Activated CD8-positive, alpha-beta memory T cell treated with anti-CD3 and anti-CD28 coated beads, Interleukin-2, amount 50 U/mL, for 24 hours (primary cell): ENCODE measurements at regions not wholly inside any gene's neighbourhood (a gene's known extent, or its start where the extent isn't known, plus 50 kb on each side); places are given as distances from the start of the nearest gene placed in this dataset.
"Not testable (repeated sequence)": the region's sequence is repeated elsewhere in the genome, so short reads cannot be mapped to it uniquely, and the experiment has no call there.

Experiments used
- DNase-seq: peaks from one replicate; pipeline ENCODE4 v3.0.0-alpha.2; 2020; ENCODE audit errors: extremely low read depth

DNA sequence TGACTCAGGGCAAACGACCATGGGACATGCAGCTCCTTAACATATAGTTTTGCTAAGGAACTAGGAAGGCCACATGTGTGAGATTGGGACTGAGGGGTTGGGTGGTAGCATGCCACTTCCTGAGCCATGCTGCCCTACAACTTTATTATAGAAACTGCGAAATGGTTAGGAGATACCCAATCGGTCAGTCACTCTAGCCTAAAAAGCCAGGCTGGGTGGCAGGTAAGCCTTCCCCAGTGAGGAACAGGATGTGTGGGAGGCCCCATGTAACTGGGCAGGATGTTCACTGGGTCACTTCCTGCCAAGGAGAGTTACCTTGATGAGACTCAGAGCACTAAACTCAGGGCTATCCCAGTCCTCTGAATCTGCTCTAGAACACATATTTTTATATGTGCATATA, 123.5 kb downstream of the MAP3K7 start:
- no peak for DNase-seq

DNA sequence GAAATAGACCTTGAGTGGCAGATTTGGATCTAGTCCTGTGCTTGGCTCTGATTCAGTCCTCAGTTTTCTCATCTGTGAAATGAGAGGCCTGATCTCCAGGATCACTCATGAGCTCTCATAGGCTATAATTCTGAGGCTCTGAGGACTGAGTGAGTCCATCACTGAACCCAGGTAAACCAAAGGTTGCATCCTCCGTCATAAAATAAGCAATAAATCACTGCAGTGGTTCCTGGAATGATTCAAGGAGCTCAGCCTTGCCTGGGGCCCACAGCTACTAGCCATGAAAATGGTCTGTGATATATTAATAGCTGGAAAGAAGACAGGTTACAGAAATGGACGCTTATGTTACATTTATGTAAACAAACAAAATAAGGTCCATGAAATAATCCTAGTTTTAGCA, 124.8 kb downstream of the MAP3K7 start:
- no peak for DNase-seq

GRCh38 chr6:90461383-90461782, 125.5 kb downstream of the MAP3K7 start:
- DNase-seq: no peak

- DNase-seq: no peak
Observed at GRCh38 chr6:90460051-90460450, 126.8 kb downstream of the MAP3K7 start.

DNA sequence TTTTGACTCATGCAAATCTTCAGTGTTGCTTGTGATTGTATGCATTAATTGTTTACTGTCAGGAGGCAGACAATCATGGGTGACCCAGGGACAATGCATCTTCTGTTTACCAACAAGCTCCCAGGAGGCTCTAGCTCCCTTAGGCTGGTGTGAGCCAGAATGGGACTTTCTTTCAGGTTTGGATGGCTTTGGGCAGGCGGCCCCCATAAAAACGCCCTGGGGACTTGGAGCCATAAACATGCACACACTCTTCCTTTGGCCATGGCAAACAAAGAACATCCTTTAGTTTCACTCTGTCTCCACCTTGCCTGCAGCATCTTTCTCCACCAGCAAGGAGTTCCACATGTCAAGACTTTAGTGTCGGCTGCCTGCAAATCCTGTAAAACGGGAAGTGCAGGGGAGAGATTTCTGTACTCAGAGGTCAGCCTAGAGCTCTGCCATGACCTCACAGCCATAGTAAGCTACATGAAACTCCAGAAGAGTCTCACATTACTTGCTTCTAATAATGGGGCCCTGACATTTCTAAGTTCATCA, 127.6 kb downstream of the MAP3K7 start:
- DNase-seq: no peak

DNA sequence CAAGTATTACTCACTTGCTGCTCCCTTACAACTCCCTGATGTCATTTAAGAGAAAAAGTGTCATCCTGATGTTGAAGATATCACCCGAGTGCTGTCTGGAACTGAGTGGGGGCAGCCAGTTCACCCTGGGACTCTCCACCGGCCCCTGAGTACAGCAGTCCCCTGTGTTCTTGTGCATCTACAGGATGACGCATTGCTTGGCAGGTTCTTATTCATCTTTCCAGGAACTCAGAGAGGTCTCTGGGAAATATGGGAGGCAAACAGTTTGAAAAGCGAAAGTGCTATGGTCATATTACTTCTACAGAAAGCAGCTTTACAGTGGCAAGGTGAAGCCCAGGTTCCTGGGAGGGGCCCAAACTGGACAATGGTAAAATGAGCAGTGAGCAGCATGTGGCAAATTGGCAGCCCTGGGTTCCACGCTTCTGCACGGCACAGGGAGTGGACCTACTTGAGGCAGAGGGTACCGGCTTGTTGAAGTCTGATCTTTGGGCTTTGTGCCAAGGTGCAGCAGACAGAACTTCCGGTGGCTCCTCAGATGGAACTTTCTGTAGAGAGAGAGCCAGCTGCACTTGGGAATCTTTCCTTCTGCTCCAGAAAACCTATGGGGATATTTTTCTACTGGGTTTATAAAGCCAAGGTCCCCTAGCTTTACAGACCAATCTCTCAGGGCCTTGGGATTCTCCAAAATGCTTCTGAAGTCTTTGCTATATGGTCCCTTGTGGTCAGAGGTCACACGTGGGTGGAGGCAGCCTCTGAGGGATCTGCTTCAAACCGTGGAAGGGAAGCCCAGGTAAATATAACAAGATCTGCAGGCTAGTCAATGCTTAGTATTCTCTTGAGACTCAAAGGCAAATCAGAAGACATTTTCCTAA, 128.3 kb downstream of the MAP3K7 start:
- DNase-seq: peak; percentile 68

GRCh38 chr6:90457867-90458259, 129.0 kb downstream of the MAP3K7 start:
- no peak for DNase-seq

DNA sequence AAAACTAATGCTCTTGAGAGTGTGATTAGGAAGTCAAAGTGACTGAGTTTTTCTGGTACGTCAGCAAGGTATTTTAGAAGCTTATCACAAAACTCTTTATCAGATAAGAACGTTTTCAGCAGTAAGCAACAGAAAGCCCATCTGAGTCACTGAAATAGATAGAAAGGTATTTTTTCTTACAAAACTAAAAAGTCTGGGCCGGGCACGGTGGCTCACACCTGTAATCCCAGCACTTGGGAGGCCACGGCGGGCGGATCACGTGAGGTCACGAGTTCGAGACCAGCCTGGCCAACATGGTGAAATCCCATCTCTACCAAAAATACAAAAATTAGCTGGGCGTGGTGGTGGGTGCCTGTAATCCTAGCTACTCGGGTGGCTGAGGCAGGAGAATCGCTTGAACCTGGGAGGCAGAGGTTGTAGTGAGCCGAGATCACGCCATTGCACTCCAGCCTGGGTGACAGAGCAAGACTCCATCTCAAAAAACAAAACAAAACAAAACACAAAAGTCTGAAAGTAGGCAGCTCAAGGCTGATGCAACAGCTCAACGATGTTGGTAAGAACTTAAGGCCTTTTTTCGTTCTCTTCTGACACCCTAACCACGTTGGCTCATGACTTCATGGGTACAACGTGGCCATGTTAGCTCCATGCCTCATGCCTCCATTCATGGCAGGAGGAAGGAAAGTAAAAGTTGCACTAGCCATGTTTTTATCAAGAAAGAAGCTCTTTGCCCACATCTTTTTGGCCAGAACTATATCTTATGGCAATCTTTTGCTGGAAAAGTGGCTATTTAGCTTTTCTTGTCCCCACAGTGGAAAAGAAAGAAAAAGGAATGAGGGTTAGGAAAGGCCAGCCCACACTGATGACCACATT, 129.6 kb downstream of the MAP3K7 start:
- DNase-seq: not testable (repeated sequence)

GRCh38 chr6:90456001-90456400, 130.9 kb downstream of the MAP3K7 start:
- no peak for DNase-seq

DNA sequence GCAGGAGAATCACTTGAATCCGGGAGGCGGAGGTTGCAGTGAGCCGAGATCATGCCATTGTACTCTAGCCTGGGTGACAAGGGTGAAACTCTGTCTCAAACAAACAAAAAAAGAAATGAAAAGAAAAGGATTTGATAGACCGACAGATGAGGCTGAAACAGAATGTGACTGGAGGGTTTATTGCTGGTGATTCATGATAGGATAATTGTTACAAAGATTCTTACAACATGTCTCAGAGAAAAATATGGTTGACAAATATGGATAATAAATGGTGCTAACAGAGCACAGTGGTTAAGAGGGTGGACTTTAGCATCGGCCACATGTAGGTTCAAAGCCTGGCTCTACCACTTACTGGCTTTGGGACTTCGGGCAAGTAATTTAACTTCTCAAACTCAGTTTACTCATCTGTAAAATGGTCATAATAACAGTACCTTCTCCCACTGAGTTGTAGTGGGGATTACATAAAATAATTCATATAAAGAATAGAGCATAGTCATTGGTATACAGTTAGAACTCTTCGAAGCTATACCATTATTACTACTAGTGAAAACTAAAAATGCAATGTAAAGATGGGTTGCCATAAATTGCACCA, 131.9 kb downstream of the MAP3K7 start:
- no peak for DNase-seq

DNA sequence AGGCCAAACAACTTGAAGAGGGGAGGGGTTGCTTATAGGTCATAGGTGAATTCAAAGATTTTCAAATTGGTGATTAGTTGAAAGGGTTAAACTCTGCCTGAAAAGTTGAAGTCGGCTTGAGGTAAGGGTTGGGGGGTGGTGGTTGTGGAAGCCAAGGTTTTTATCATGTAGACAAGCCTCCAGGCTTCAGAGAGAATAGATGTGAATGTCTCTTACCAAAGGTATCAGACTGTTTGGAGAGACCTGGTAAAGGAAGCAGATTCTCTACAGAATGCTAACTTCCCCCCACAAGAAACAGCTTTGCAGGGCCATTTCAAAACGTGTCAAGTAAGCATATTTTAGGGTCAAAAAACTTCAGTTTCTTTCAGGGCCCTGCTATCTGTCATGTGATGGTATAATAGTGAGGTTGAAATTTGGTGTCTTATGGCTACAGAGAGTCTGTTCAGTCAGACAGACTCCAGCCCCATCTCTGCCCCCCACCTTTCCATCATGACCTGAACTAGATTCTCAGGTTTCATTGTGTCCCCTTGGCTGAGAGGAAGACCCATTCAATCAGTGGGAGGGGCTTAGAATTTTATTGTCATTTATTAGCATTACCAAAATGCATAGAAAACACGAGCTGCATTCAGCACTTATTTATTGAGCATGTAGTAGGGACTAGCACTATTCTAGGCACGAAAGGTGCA, 136.5 kb downstream of the MAP3K7 start:
- no peak for DNase-seq

- no peak for DNase-seq
Observed at GRCh38 chr6:90449311-90449710, 137.6 kb downstream of the MAP3K7 start.

DNA sequence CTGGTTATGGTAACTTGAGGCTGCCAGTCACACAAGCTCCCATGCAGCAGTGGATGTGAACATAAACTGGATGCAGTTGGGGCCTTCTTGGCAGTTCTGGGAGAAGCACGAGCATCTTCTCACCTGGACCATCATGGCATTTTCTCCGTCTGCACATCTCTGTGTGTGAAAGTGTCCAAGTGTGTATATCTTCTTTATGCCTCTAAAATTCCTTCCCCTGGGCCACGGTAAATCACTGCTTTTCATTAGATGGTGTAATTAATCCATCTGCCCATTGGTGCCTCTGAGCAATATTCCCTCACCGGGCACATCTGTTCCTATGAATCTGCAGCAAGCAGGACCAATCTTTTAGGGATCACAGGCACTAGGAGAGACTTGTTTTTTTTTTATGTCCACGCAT, 138.0 kb downstream of the MAP3K7 start:
- DNase-seq: no peak

DNA sequence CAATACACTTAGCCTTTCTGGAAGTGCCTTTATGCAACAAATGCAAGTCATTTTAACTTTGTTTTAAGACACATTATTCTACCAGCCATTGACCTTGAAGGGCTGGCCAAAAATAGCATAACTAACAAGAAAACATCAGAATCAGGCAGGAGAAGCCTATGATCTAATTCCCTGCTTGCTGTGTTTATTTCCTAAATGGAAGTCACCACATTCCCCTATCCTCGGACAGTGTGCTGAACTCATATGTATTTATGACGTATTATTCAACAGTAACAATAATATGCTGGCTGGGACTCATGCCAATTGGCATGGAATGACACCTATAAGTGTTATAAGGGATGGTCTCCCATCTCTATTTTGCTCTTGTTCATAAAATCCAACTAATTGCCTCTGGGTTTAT, 140.7 kb downstream of the MAP3K7 start:
- DNase-seq: no peak

DNA sequence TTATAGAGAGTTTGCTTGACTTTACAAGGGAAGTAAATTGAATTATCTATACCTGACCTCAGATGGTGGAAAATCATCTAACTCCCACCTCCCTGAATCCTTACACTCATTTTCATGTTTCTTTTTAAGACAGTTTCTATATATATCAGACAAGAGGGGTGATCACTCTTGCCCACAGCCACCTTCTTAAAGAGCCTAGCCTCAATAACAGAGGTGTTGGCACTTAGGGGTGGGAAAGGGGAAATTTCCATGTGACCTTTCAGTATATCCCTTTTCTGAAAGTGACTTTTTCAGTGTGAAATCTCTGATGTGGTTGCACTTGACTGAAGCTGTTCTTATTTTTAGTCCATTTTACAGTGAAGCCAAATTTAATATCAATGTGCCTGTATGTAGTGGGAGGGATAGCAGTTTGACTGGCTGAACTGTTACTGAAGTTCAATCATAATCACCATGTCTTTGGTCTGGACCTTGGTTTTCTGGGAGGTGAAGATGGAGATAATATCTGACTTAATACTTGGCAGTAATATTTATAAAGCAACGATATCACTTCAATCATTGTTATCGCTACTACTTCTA, 141.3 kb downstream of the MAP3K7 start:
- DNase-seq: no peak

- no peak for DNase-seq
Observed at GRCh38 chr6:90444160-90444714, 142.6 kb downstream of the MAP3K7 start.

DNA sequence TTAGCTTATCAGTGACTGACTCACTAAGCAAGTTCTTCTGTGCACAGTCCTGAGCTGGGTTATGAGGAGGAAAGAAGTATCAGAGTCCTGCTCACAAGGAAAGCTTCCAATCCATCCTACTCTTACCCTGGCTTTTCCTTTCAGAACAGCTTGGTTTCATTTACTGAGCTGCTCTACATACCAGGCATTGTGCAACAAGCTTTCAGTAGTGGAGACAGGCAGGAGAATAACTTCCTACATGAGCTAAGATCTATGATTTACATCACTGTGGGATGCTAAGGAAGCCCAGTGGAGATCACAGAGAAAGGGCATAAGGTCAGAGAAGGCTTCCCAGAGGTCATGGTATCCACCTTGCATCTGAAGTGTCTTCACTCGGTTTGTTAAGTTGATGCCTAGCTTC, 144.5 kb downstream of the MAP3K7 start:
- DNase-seq: no peak

DNA sequence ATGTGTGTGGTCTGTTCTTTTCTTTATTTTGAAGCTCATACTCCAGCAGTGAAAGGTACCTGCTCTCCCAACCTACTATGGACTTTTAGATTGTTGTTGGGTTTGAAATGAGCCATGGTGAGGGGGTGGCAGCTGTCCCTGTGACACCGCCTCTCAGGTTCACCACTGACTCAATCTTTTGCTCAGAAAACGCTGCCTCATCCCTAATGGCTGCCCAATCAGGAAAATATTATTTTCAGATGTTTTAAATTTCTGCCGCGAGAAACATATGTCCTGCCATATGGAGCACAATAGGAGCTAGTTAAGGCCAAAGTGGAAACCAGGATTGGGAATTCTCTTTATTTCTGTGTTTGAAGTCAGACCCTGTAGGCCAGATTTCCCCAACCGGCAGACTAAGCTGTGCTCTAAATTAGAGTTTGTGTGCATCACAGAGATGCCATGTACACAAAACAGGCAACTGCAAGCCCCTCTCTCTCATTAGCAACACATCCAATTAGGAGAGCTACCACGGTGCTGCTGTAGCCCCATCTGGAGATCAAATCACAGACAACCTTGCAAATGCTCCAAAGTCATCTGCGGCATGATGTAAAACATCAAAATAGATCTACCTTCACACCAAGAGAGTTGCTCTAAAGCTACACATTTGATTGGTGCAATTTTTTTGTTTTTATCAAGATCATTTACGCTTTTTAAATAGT, 144.1 kb upstream of the BACH2 start:
- DNase-seq: no peak

DNA sequence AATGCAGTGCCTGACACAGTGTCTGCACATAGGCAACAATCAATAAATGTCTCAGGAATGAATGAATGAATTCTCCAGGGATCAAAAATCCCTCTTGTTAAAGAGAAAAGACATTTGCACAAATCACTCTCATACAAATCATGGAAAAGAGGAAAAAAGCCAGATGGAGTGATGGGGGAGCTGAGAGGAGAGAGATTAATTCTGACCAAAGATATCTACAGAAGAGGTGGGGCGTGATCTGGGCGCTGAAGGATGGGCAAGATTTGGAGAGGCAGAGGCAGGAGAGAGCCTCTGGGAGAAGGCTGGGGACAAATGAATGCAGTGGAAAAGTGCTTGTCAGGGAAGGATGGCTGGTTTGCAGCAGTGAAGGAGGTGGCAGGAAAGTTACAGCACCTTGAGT, 142.9 kb upstream of the BACH2 start:
- no peak for DNase-seq

- no peak for DNase-seq
Observed at GRCh38 chr6:90436403-90436802, 139.8 kb upstream of the BACH2 start.
